C1 segment of cervical spinal cord (tissue), 14 donors: ENCODE measurements at regions not wholly inside any gene's neighbourhood (a gene's known extent, or its start where the extent isn't known, plus 50 kb on each side); places are given as distances from the start of the nearest gene placed in this dataset.
"Not testable (repeated sequence)": the region's sequence is repeated elsewhere in the genome, so short reads cannot be mapped to it uniquely, and the experiment has no call there.

Source experiments
- DNase-seq, 14 donors: peaks; one replicate each; lab custom pipeline; 2025; lab: John Stamatoyannopoulos, UW

GRCh38 chr1:232416026-232416568 is 213.8 kb downstream of the SIPA1L2 start:
- no peak for DNase-seq

DNA sequence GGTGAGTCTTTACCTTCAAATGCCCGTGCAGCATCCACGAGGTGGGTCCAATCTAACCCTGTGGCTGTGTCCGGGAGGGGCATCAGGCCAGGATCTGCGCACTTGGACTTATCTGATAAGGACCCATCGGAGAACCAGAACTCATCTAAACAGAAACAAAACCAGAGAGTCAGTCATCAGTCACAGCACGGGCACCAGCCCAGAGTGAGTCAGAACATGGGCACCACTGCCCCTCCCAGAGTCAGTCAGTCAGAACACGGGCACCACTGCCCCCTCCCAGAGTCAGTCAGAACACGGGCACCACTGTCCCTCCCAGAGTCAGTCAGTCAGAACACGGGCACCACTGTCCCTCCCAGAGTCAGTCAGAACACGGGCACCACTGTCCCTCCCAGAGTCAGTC is 214.5 kb downstream of the SIPA1L2 start:
- DNase-seq = not testable (repeated sequence)

GRCh38 chr1:232414100-232414499 is 215.8 kb downstream of the SIPA1L2 start:
- no peak for DNase-seq

GRCh38 chr1:232413674-232414073 is 216.3 kb downstream of the SIPA1L2 start:
- DNase-seq = no peak

DNA sequence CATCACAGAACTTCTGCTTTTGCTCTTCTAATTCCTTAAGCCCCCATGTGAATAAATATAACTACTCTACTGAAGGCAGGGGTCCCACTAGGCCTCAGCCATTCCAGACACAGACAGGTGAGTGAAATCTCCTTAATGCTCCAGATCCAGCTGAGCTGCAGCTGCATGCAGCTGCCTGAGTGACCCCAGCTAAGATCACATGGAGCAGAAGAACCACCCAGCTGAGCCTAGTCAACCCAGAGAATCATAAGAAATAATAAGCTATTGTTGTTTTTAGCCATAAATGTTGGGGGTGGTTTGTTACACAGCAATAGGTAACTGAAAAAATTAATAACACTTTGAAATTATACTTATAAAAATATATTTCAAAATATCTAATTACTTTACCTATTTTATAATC is 220.3 kb downstream of the SIPA1L2 start:
- no peak for DNase-seq

- no peak for DNase-seq
Observed at GRCh38 chr1:232407120-232407519, 222.8 kb downstream of the SIPA1L2 start.

DNA sequence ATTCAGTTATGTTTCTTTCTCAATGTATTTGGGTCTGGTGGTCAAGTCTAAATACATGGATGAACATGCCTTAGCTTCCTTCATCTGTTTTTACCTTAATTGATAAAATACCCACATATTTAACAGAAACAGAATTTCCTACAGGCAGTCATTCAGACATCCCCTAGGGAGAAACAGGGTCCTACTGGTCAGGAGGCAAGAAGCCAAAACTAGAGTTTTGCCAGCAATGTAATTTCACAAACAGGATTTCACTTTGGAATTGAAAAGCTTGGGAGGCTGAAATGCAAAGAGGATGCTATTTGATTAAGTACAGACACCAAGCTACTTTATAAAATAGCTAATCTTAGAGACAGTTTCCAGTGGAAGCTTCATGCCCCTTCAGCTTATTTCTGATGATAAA is 224.2 kb downstream of the SIPA1L2 start:
- no peak for DNase-seq

DNA sequence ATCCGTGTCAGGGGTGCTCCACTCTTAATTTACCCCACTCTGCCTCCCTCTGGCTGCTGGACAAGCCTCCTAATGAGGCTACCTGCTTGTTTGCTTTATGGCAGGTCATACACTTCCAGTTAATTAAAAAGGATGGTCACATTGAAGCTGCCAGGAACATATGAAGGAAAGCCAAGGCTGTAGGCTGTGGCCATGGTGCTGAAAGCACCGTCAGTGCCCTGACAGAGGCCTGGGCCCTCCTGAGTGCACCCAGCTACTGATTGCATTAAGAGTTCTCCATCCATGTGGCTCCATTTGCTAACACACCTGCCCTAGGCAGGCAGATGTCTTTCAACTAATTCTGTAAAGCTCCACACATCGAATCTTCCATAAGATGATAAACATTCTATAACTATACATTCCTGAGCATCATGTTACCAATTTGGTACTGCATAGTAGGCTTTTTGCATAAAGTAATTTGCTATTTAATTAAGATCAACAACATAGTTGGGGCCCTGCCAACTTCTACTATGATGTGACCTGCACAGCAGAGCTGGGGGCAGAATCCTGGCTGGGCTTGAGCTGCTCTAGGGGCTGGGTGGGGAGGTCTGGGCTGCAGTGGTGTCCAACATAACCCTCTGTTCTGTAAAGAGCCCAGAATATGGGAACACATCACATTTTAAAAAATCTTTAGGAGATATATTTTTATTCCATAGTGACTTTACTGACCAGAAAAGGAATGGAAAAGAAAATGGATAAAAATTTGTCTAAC is 224.8 kb downstream of the SIPA1L2 start:
- no peak for DNase-seq

GRCh38 chr1:232404227-232404626 is 225.7 kb downstream of the SIPA1L2 start:
- DNase-seq = no peak

GRCh38 chr1:232403017-232403714 is 226.8 kb downstream of the SIPA1L2 start:
- DNase-seq = no peak

DNA sequence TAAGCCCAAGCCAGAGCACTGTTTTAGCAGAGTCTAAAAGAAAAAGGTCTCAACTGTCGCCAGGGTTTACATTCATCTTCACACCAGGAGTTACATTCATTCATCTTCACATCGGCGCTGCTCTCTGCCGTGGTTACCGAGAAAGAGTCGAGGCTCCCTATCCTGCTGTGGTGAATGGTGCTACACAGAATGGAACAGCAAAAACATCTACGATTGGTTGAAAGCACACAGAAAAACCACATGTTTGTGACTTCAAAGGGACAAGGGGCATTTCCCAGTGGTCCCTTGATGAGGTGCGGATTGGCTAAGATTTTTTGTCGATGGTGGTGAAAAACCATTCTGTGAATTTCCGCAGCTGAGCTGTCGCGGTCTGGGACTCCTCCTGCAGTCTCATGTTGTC is 231.1 kb downstream of the SIPA1L2 start:
- no peak for DNase-seq

DNA sequence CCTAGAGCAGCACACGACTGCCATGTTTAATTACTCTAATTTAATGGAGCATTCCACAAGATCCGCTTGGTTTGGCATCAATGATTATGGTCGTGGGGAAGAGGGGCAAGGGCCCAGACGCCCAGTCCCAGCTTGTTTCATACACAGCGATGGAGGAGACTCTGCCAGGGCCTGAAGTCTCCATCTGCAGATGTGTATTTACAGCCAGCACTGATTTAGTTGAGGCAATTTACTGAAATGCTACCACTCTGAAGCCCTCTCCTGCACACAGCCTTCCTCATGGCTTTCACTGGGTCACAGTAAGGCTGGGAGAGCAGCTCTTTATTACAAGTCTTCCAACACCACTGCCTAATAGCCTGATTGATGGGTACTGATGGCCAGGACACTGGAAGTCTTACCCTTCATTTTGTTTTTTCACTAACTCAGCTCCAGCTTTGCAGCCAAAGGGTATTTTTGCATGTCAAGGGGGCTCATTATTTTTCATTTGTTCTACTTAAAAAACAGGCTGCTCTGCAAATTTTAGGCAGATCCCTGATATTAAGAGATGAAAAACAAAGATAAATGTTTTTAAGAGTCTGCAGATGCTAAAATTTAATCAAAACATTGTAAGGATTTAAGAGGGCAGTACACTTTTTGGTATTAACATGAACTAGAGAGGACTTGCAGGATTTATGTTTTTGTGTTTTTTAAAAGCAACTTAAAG is 236.3 kb downstream of the SIPA1L2 start:
- DNase-seq = no peak

DNA sequence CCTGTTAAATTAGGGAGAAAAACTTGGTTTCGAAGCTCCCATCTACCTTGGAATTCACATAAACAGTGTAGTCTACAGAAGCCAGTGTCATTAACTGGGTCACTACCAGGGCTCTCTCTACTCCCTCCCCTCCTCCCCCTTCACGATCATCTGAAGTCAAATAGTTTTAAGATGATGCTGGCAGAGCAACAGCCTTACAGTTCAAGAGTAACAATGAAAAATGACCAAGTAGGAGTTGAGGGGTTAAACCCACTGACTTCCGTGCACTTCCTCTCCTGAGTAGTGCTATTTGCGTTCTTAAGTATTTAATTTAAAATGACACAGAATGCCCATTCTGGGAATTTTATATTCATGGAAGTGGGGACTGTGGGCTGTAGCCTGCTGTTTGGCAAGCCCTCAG is 236.9 kb downstream of the SIPA1L2 start:
- DNase-seq = no peak

GRCh38 chr1:232390590-232390989 is 239.3 kb downstream of the SIPA1L2 start:
- no peak for DNase-seq

DNA sequence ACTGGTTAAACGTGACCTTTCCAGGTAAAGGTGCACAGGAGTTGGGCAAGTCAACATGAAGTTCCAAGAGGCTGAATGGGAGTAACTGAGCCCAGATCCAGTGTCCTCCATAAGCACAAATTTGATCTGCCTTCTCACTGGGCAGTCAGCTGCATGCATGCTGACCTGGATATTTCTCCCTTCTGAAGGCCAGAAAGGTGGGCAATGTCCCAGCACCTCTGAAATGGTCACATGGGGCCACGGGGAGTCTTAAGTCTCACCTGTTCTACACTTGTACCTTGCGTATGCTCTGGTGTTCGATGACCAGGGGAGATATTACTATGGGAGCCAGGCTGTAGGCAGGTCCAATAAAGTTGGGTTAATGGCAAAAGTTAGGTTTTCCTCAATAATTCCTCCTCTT is 240.2 kb downstream of the SIPA1L2 start:
- DNase-seq = no peak

DNA sequence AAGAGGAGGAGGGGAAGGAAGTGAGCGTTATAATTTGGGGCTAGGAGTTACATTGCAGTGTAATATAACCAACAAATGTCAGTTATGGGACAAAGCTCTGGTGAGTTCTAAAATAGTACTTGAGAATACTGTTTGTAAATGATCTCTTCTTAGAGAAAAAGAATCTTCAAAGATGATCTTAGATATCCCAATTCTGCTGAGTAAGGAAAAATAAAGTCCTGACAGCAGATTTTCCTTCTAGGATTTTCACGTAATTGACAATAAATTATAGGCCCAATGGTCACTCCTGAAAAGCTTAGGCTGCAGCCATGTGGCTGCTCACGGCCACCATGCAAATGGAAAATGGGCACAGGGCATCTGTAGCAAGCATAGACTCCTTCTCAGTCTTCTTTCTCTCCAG is 241.6 kb downstream of the SIPA1L2 start:
- DNase-seq = no peak

GRCh38 chr1:232386721-232387510 is 243.0 kb downstream of the SIPA1L2 start:
- no peak for DNase-seq

GRCh38 chr1:232386294-232386693 is 243.6 kb downstream of the SIPA1L2 start:
- DNase-seq = no peak

DNA sequence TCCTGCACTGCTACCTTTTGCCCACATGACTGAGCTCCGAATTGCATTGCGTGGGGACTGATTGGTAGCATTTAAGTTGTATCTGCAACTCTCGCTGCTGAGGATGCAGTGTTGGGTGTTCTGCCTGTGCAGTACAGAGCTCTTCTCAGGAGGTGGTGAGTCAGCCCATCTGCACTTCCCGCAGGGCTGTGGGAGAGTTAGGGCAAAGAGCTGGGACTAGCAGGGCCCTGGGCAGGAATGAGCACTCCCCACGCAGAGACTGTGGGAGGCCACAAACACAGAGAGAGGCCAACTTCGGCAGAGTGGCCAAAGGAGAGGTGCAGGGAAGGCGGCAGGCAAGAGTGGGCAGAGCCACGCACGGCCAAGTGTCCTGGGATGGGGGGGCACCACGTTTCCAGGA is 244.7 kb downstream of the SIPA1L2 start:
- DNase-seq = no peak

GRCh38 chr1:232384171-232384883 is 245.6 kb downstream of the SIPA1L2 start:
- DNase-seq = no peak
